GM19035 (cell line): ENCODE measurements at regions not wholly inside any gene's neighbourhood (a gene's known extent, or its start where the extent isn't known, plus 50 kb on each side); places are given as distances from the start of the nearest gene placed in this dataset.
A peak's percentile ranks its signal among the peaks of the same experiment; 100 is the strongest.
"Not testable (repeated sequence)": the region's sequence is repeated elsewhere in the genome, so short reads cannot be mapped to it uniquely, and the experiment has no call there.

Source experiments
- ATAC-seq: cut with Tn5 transposase; IDR thresholded peaks from one replicate; pipeline ENCODE4 v1.9.1; 2021; ENCODE audit not compliant: unreplicated experiment

DNA sequence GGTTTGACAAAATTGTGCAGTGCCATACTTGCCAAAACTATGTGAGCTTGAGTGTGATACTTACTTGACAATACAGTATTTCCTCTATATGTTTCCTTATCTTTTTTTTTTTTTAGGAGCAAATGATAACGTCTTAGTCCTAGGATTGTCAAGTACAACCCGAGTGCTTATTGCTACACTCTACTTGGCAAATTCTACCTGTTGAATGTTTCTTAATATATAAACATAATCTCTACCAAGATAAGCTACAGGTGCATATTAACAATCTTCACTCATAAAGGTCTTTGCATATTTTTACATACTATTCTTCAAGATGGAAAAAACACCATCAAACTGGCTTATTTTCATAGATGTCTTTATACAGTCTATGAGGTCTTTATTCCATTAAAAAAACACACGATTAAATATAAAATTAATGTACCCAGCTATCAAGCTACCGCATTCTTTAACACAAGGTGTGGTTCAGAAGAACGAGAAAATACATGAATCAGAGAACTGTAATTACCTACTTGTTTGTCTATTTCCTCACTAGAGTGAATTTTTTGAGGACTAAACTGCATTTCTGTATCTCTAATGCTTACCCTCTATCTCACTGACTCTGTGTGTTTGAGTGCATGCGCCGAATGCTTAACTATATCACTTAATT is 76.1 kb upstream of the PDSS1 start:
- ATAC-seq = no peak

DNA sequence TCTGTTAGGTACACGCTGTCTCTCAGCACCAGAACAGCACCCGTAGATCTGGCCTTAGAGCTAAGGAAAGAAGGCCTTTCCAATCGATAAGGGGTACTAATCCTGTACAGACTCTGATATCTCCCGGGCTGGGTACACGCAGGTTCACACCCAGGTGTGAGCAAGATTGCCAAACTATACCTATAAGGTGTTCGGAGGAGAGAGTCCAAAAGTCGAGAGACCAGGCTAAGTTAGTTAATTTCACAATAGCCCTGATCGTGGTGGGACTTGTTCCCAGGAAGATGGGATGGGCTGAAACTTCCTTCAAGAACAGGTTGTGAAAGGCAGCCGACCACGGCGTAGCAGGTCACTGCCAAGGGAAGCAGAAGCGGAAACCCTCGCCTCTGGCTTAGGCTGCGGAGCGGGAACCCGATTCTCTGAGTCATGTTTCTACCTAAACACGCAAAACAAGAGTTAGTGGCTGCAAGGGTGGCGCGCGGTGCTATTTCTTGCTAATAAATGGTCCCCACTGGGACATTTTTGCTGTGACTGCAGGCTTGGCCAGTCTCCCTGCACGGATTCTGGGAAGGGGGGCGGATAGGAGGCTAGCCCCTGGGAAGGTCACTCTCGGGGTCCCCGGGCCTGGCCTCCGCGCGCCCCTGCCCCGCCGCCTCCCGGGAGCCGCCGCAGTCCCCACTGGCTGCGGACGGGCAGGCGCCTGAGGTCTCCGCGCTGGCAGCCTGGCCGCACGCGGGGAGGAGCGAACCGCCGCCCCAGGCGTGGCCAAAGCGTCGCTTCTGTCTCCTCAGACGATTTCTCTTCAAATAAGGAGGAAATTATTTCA is 75.4 kb upstream of the PDSS1 start:
- peak; percentile 67 for ATAC-seq

DNA sequence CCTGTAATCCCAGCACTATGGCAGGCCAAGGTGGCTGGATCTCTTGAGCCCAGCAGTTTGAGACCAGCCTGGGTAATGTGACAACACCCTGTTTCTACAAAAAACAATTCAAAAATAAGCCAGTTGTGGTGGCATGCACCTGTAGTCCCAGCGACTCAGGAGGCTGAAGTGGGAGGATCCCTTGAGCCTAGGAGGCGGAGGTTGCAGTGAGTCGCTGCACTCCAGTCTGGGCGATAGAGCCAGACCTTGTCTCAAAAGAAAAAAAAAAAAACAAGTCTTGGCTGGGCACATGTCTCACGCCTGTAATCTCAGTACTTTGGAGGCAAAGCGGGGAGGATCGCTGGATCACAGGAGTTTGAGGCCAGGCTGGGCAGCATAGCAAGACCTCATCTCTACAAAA is 74.6 kb upstream of the PDSS1 start:
- ATAC-seq = no peak

DNA sequence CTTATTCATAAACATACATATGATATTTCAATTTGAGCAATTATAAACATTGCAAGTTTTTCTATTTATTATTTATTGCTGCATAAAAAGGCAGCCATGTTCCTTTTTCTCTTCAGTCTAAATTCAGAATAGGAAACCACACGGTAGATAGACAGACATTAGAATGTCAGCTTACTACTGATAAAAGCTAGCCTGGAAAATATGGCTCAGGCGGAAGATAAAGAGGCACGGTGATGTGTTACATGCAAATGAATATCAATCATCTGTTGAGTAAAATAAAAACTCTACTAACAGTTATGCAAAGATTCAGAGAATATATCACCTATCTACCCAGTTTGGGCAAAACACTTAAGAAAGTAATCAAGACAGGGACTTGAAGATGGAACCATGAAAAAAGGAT is 73.5 kb upstream of the PDSS1 start:
- ATAC-seq = no peak

DNA sequence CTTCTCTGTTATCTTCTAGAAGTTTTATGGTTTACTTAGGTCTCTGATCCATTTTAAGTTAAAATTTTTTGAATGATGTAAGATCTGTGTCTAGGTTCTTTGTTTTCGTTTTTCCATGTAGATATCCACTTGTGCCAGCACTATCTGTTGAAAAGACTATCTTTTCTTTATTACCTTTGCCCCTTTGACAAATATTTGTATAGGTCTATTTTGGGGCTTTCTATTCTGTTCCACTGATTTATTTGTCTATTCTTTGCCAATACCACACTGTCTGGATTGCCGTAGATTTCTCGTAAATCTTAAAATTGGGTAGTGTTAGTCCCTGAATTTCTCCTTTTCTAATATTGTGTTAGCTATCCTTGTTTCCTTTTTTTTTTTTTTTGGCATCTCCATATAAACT is 71.4 kb upstream of the PDSS1 start:
- ATAC-seq = no peak

DNA sequence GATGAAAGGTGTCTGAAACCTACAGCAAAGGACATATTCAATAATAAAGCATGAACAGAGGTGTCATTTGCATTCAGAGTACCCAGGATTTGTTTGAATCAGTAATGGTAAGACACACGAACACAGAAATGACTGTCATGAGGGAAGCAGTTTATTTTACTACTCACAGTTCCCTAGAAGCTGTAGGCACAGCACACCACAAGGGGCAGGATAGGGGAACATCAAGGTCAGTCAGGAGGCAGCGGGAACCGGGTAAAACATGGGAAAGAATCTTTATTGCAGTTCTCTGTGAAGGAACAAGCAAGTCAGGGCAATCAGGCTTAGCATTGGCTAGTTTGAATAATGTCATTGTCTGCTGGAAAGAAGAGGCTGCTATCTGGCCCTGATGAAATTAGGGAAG is 70.2 kb upstream of the PDSS1 start:
- no peak for ATAC-seq

DNA sequence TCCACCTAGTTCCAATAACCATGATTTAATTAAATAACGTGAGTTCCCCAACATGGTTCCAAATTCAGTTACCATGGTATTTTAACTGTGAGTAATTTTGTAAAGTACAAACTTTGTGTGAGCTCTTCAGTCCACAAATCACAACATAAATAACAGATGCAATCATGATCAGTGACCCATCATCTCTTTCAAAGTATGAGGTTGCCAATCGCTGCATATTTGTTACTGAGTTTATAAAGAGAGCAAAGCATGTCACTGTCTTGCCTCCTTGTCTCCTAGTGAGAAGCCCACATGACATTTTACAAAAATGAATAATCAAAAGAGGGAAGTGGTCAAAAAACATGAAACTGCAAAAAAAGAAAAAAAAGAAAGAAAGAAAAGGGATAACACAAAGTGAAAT is 69.1 kb upstream of the PDSS1 start:
- ATAC-seq = peak; percentile 72

DNA sequence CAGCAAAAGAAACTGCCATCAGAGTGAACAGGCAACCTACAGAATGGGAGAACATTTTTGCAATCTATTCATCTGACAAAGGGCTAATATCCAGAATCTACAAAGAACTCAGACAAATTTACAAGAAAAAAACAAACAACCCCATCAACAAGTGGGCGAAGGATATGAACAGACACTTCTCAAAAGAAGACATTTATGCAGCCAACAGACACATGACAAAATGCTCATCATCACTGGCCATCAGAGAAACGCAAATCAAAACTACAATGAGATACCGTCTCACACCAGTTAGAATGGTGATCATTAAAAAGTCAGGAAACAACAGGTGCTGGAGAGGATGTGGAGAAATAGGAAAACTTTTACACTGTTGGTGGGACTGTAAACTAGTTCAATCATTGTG is 65.3 kb upstream of the PDSS1 start:
- not testable (repeated sequence) for ATAC-seq

DNA sequence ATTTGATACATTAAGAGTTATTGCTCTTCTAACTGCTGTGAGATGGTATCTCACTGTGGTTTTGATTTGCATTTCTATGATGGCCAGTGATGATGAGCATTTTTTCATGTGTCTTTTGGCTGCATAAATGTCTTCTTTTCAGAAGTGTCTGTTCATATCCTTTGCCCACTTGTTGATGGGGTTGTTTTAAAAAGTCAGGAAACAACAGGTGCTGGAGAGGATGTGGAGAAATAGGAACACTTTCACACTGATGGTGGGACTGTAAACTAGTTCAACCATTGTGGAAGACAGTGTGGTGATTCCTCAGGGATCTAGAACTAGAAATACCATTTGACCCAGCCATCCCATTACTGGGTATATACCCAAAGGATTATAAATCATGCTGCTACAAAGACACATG is 63.4 kb upstream of the PDSS1 start:
- ATAC-seq = not testable (repeated sequence)

DNA sequence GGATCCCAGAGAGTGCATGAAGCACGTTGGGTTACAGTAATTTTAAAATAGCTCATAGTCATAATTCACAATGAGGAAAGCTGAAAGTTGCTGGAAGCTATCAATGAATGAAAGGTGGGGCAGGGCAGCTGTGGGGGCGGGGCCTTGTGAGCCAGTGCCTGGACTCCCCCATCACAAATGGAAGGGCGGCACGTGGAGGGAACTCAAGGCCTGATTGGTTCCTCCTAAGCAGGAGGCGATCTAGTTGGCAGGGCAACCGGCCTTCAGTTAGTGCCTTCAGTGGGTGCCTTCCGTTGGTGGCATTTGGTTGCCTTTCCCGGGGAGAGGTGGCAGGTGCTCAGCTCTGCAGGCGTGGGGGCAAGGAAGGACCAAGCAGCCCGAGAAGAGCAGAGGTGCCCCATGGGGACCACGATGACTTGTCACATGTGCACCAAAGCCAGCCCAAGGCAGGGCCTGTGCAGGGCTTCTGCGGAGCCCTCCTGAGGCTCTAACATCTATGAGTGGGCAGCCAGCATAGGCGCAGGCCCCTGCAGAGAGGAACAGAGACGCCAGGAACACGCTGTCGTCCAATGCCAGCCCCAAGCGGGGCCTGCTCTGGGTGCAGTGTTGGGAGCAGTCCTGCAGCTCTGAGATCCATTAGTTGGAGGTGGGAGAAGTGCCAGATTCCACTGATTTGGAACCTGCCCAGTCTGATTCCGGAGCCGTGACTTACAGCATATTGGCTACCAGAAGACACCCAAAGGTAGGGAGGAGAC is 59.8 kb upstream of the PDSS1 start:
- ATAC-seq = no peak

DNA sequence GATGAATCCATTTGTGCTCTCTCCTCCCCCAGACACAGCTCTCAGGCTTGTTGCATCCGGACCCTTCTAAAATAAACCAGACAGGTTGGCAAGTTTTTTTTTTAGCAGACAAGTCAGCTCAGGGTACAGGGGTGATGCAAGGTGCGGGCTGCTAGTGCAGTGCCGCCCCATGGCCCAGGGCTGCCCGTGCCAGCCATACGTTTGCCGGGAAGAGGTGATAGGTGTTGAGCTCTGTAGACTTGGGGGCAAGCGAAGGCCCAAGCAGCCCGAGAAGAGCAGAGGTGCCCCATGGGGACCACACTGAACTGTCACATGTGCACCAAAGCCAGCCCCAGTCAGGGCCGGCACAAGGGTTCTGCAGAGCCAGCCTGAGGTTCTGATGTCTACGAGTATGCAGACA is 57.1 kb upstream of the PDSS1 start:
- no peak for ATAC-seq

DNA sequence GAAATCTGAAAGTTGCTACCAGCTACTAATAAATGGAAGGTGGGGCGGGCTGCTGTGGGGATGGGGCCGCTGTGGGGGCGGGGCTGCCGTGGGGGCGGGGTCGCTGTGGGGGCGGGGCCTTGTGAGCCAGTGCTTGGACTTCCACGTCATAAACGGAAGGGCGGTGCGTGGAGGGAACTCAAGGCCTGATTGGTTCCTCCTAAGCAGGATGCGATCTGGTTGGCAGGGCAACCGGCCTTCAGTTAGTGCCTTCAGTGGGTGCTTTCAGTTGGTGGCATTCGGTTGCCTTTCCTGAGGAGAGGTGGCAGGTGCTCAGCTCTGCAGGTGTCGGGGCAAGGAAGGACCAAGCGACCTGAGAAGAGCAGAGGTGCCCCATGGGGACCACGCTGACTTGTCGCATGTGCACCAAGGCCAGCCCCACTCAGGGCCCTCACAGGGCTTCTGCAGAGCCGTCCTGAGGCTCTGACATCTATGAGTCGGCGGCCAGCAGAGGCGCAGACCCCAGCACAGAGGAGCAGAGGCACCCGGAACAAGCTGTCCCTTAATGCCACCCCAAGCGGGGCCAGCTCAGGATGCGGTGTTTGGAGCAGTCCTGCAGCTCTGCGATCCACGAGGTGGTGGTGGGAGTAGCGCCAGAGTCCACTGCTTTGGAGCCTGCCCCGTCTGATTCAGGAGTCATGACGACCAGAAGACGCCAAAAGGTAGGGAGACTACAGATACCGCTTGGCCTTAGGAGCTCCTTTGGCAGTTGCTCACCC is 54.4 kb upstream of the PDSS1 start:
- ATAC-seq = no peak

DNA sequence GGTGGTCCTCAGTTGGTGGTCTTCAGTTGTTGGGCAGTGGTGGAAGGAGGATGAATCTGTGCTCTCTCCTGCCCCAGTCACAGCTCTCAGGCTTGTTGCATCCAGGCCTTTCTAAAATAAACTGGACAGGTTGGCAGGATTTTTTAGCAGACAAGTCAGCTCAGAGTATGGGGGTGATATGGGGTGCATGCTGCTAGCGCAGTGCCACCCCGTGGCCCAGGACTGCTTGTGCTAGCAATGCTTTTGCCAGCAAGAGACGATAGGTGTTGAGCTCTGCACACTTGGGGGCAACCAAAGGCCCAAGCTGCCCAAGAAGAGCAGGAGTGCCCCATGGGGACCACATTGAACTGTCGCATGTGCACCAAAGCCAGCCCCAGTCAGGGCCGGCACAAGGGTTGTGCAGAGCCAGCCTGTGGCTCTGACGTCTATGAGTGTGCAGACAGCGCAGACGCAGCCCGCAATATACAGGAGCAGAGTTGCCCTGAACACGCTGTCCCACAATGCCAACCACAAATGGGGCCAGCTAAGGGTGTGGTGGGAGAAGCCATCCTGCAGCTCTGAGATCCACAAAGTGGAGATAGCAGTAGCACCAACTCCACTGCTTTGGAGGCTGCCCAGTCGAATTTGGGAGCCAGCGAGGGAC is 49.8 kb upstream of the PDSS1 start:
- no peak for ATAC-seq
